ENCODE measurements at regions not wholly inside any gene's neighbourhood (a gene's known extent, or its start where the extent isn't known, plus 50 kb on each side); places are given as distances from the start of the nearest gene placed in this dataset.

DNA sequence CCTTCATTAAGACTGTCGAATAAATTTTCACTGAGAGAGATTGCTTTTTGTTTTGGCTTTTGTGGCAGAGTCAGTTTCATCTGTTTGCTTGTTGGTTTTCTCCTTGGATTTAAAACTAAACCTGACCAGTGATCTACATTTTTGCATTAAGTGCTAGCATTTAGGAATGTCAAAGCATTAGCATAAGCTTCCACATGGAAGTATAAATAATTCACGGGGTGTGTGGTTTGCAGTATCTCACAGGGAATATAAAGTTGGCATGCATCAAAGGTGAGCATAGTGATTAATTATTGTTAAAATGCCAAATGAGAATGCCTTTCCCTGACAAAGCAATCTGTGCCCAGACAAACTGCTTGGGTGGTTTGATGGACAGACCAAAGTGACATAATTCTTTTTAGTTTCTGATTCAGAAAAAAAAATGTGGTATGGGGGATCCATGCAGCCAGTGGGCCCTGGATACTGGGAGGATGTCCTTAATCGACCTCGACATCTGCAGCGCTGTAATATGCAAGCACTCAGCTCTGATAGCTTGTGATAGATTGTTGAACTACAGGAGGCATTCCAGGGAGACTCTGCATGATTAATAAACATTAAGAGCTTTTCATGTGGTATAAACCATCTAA is 339.3 kb upstream of the POM121L12 start:
- peak in 2 of 6 donors; percentile 49 to 63 for DNase-seq (ENCODE audit: low read depth in 4 of 6, low spot score in 6 of 6)
- no peaks in the 10 kb centered on the region for H3K27me3 ChIP-seq (ENCODE audit: control insufficient read depth, insufficient read depth, low read length)
- H3K4me3 ChIP-seq (ENCODE audit: low read depth, low read length), result no peak overlapping the region
- no peaks in the 10 kb centered on the region for H3K9me3 ChIP-seq (ENCODE audit: control insufficient read depth, insufficient read depth, low read length)
- H3K36me3 ChIP-seq (ENCODE audit: control insufficient read depth, insufficient read depth, low read length), result no peaks in the 10 kb centered on the region
- no peaks in the 10 kb centered on the region for H3K4me1 ChIP-seq (ENCODE audit: control insufficient read depth, insufficient read depth, low read length)
- no peak overlapping the region for H3K27ac ChIP-seq (ENCODE audit: low read depth, low read length)
- WGBS (ENCODE audit: insufficient coverage), result 33% methylated on average over 3 of the region's 5 CpGs

DNA sequence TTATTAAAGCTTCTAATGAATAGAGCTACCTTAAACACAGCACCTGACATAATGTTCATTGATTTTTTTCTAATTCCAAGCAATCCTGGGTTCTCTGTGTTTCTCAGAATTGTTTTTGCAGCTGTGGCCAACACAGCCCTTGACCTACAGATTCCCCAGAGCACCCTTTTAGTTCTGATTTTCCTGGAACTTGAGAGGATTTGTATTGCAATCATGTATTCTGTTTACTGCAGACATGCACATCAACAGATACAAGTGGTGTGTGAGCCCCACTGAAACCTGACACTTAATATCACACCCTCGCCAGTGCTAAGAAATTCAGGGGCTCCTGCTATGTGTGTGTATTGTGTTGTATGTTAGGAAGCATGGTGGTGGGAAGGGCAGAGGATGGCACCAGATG is 344.2 kb upstream of the POM121L12 start:
- peak in 1 of 6 donors; percentile 30 for DNase-seq (ENCODE audit: low read depth in 4 of 6, low spot score in 6 of 6)
- Histone ChIP-seq H3K27me3 (ENCODE audit: control insufficient read depth, insufficient read depth, low read length) (no peaks in the 10 kb centered on the region), H3K9me3 (ENCODE audit: control insufficient read depth, insufficient read depth, low read length) (no peaks in the 10 kb centered on the region), H3K36me3 (ENCODE audit: control insufficient read depth, insufficient read depth, low read length) (no peaks in the 10 kb centered on the region), H3K27ac (ENCODE audit: low read depth, low read length) (no peak overlapping the region), H3K4me1 (ENCODE audit: control insufficient read depth, insufficient read depth, low read length) (no peaks in the 10 kb centered on the region), H3K4me3 (ENCODE audit: low read depth, low read length) (no peak overlapping the region)
- no CpG with 5 or more reads among the region's 1 CpG for WGBS (ENCODE audit: insufficient coverage)

DNA sequence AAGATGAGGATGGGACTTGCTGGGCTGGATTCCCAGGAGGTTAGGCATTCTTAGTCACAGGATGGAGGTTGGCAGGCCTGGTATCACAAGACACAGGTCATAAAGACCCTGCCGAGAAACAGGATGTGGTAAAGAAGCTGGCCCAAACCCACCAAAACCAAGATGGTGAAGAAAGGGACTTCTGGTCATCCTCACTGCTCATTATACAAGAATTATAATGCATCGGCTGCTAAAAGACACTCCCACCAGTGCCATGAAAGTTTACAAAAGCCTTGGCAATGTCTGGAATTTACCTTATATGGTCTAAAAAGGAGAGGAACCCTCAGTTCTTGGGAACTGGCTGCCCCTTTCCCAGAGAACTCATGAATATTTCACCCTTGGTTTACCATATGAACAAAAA is 345.5 kb upstream of the POM121L12 start:
- DNase-seq (ENCODE audit: low read depth in 4 of 6, low spot score in 6 of 6), result no peak
- Histone ChIP-seq H3K4me3 (ENCODE audit: low read depth, low read length) (no peak overlapping the region), H3K4me1 (ENCODE audit: control insufficient read depth, insufficient read depth, low read length) (no peaks in the 10 kb centered on the region), H3K9me3 (ENCODE audit: control insufficient read depth, insufficient read depth, low read length) (no peaks in the 10 kb centered on the region), H3K27ac (ENCODE audit: low read depth, low read length) (no peak overlapping the region), H3K36me3 (ENCODE audit: control insufficient read depth, insufficient read depth, low read length) (no peaks in the 10 kb centered on the region), H3K27me3 (ENCODE audit: control insufficient read depth, insufficient read depth, low read length) (no peaks in the 10 kb centered on the region)
- no CpG with 5 or more reads among the region's 2 CpGs for WGBS (ENCODE audit: insufficient coverage)

DNA sequence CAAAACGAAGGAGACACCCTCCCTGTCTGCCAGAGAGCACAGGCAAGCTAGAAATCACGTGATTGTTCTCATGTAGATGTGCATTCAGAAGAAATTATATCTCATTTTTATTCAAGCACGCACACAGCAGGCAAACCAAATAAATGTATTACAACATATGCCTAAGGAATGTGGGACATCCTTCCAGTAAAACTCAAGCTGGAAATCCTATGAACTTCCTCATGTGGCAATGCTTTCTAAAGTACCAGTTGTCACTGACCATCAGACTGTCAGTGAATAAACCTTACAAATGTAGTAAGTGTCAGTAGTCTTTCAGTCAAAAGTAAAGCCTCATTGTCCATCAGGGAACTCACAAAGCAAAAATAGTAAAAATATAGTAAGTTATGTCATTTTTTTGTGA is 350.1 kb upstream of the POM121L12 start:
- Histone ChIP-seq H3K4me3 (ENCODE audit: low read depth, low read length) (no peak overlapping the region), H3K27ac (ENCODE audit: low read depth, low read length) (no peak overlapping the region), H3K9me3 (ENCODE audit: control insufficient read depth, insufficient read depth, low read length) (no peaks in the 10 kb centered on the region), H3K36me3 (ENCODE audit: control insufficient read depth, insufficient read depth, low read length) (no peaks in the 10 kb centered on the region), H3K4me1 (ENCODE audit: control insufficient read depth, insufficient read depth, low read length) (no peaks in the 10 kb centered on the region), H3K27me3 (ENCODE audit: control insufficient read depth, insufficient read depth, low read length) (no peaks in the 10 kb centered on the region)
- DNase-seq (ENCODE audit: low read depth in 4 of 6, low spot score in 6 of 6), result no peak
- no CpG with 5 or more reads among the region's 3 CpGs for WGBS (ENCODE audit: insufficient coverage)

DNA sequence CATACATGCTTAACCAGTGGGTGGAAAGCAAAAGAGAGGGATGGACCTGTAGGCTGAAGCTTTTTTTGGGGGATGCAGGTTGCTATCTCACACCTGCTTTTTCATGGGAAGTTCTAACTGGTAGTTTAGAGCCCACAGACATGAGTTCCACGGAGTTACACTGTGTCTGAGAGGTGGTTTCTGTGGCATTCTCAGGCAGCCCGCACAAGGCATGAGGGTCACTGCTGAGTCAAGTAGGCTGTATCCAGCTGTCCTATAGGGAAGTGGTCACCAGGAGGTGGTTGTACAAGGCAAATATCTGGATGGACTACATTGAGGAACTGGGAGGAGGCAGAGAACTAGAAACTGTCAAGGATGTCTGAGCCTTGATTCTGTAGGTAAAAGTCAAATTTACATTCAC is 351.0 kb upstream of the POM121L12 start:
- Histone ChIP-seq H3K27ac (ENCODE audit: low read depth, low read length) (no peak overlapping the region), H3K36me3 (ENCODE audit: control insufficient read depth, insufficient read depth, low read length) (no peaks in the 10 kb centered on the region), H3K4me3 (ENCODE audit: low read depth, low read length) (no peak overlapping the region), H3K4me1 (ENCODE audit: control insufficient read depth, insufficient read depth, low read length) (no peaks in the 10 kb centered on the region), H3K9me3 (ENCODE audit: control insufficient read depth, insufficient read depth, low read length) (no peaks in the 10 kb centered on the region), H3K27me3 (ENCODE audit: control insufficient read depth, insufficient read depth, low read length) (no peaks in the 10 kb centered on the region)
- no peak for DNase-seq (ENCODE audit: low read depth in 4 of 6, low spot score in 6 of 6)
- WGBS (ENCODE audit: insufficient coverage), result 79% methylated on average over 2 of the region's 2 CpGs

DNA sequence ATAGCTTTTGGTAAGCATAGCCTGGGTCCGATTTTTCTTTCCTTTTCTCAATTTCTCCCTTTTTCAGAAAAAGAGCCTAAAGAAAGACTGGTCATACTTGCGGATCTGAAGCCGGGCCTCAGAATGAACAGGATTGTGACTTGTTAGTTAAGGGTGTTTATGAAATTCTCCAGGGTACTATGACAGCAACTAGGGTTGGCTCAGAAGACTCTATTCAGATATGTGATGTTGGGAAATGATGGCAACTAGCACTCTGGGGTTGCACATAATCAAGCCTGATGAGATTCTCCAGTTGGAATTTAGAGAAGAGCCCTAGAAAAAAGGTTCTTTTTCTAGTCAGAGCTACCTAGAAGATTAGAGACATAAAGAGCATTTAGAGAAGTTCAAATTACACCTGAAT is 352.4 kb upstream of the POM121L12 start:
- Histone ChIP-seq H3K27me3 (ENCODE audit: control insufficient read depth, insufficient read depth, low read length) (no peaks in the 10 kb centered on the region), H3K4me3 (ENCODE audit: low read depth, low read length) (no peak overlapping the region), H3K4me1 (ENCODE audit: control insufficient read depth, insufficient read depth, low read length) (no peaks in the 10 kb centered on the region), H3K36me3 (ENCODE audit: control insufficient read depth, insufficient read depth, low read length) (no peaks in the 10 kb centered on the region), H3K9me3 (ENCODE audit: control insufficient read depth, insufficient read depth, low read length) (no peaks in the 10 kb centered on the region), H3K27ac (ENCODE audit: low read depth, low read length) (no peak overlapping the region)
- WGBS (ENCODE audit: insufficient coverage), result no CpG with 5 or more reads among the region's 3 CpGs
- no peak for DNase-seq (ENCODE audit: low read depth in 4 of 6, low spot score in 6 of 6)

DNA sequence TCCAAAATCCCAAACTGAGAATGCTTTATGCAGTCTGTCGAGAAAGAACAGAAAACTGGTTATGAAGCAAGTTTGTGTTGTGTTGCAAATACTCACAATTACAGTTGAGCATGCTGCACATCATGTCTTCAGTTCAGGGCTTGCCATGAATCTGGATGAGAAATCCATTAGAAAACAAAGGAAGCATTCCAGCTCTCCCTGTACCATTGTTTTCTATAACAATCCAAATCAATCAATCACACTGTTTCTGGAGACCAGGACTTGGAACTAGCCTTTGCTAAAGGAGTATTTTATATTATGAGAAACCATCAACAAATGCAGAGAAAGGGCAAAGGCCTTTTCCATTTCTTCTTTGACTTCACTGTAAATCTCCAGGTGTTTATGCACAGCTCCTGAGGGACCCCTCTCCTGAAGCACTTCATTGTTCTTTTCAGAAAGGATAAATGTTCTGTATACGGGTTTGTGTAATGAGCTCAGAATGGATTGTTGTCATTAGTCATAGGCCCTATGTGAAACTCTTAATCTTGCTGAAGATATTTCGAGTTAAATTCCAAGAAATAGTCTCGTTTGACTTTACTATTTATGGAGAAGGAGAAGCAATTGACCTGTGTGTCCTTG is 364.7 kb upstream of the POM121L12 start:
- H3K27ac ChIP-seq (ENCODE audit: low read depth, low read length), result no peak overlapping the region
- WGBS (ENCODE audit: insufficient coverage), result 31% methylated on average over 2 of the region's 4 CpGs

DNA sequence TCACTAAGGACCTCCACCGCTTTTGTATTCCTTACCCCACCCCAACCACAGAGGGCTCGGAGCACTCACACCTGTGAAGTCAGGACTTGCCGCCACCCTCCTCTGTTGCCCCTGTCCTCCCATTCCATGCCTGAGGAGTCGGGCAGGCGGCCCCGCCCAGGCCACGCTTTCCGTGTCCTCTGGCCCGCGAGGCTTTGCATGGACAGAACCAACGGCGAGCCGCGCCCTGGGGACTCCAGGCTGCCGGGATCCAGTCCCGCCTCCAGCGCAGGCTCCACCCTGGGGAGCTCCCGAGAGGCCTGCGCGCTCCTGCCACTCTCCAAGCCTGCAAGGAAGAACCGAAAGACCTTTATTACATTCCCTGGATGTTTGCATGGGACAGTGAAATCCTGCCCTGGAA is 366.4 kb upstream of the POM121L12 start:
- Histone ChIP-seq H3K4me3 (ENCODE audit: low read depth, low read length) (no peak overlapping the region), H3K36me3 (ENCODE audit: control insufficient read depth, insufficient read depth, low read length) (no peaks in the 10 kb centered on the region), H3K9me3 (ENCODE audit: control insufficient read depth, insufficient read depth, low read length) (no peaks in the 10 kb centered on the region), H3K27me3 (ENCODE audit: control insufficient read depth, insufficient read depth, low read length) (no peaks in the 10 kb centered on the region), H3K27ac (ENCODE audit: low read depth, low read length) (no peak overlapping the region), H3K4me1 (ENCODE audit: control insufficient read depth, insufficient read depth, low read length) (no peaks in the 10 kb centered on the region)
- WGBS (ENCODE audit: insufficient coverage), result 98% methylated on average over 21 of the region's 21 CpGs
- no peak for DNase-seq (ENCODE audit: low read depth in 4 of 6, low spot score in 6 of 6)

More for the DNA sequence above, 364.7 kb upstream of the POM121L12 start:
- Histone ChIP-seq H3K4me1 (ENCODE audit: control insufficient read depth, insufficient read depth, low read length) (no peaks in the 10 kb centered on the region), H3K9me3 (ENCODE audit: control insufficient read depth, insufficient read depth, low read length) (no peaks in the 10 kb centered on the region), H3K36me3 (ENCODE audit: control insufficient read depth, insufficient read depth, low read length) (no peaks in the 10 kb centered on the region), H3K27me3 (ENCODE audit: control insufficient read depth, insufficient read depth, low read length) (no peaks in the 10 kb centered on the region), H3K4me3 (ENCODE audit: low read depth, low read length) (no peak overlapping the region)
- DNase-seq (ENCODE audit: low read depth in 4 of 6, low spot score in 6 of 6), result peak in 1 of 6 donors; percentile 36

DNA sequence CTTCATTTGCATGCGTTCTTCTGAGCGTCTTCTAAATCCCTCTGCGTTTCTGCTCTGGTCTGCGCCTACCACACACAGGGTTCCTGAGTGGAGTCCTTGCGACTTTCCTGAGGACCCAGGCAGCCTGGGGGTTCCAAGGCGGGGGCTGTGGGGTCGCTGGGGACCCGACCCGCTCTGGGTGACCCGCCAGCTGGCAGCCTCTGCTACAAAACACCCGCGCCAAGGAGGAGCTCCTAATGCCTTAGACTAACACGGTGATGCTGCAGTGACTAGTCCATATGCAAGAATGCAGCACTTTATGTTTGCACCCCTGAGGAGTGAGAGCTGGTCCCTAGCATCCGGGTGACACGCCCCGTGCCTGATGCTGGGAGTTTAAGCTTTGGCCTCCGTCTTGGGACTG is 367.0 kb upstream of the POM121L12 start:
- no peaks in the 10 kb centered on the region for H3K36me3 ChIP-seq (ENCODE audit: control insufficient read depth, insufficient read depth, low read length)
- H3K4me1 ChIP-seq (ENCODE audit: control insufficient read depth, insufficient read depth, low read length), result no peaks in the 10 kb centered on the region
- no peak for DNase-seq (ENCODE audit: low read depth in 4 of 6, low spot score in 6 of 6)
- H3K4me3 ChIP-seq (ENCODE audit: low read depth, low read length), result no peak overlapping the region
- WGBS (ENCODE audit: insufficient coverage), result 99% methylated on average over 16 of the region's 17 CpGs
- no peak overlapping the region for H3K27ac ChIP-seq (ENCODE audit: low read depth, low read length)
- no peaks in the 10 kb centered on the region for H3K9me3 ChIP-seq (ENCODE audit: control insufficient read depth, insufficient read depth, low read length)
- H3K27me3 ChIP-seq (ENCODE audit: control insufficient read depth, insufficient read depth, low read length), result no peaks in the 10 kb centered on the region

DNA sequence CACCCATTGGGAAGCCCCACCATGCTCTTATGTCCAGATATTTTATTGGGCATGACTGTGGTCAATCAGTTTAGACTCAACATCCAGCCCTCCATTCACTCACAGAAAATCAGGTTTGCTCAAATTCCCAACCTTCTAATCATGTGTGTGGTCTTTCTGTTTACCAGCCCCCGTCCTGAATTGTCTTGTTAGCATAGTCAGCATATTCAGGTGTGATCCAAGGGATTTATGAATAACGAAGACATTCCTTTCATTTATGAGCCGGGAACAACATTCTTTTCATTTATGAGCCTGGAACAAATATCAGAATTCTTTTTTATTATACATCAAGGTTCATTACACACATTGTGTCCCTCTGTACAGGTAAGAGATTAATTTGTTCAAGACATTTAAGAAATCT is 376.3 kb upstream of the POM121L12 start:
- no CpG with 5 or more reads among the region's 3 CpGs for WGBS (ENCODE audit: insufficient coverage)
- no peaks in the 10 kb centered on the region for H3K27me3 ChIP-seq (ENCODE audit: control insufficient read depth, insufficient read depth, low read length)
- no peak for DNase-seq (ENCODE audit: low read depth in 4 of 6, low spot score in 6 of 6)
- H3K4me3 ChIP-seq (ENCODE audit: low read depth, low read length), result no peak overlapping the region
- H3K36me3 ChIP-seq (ENCODE audit: control insufficient read depth, insufficient read depth, low read length), result no peaks in the 10 kb centered on the region
- H3K27ac ChIP-seq (ENCODE audit: low read depth, low read length), result no peak overlapping the region
- no peaks in the 10 kb centered on the region for H3K4me1 ChIP-seq (ENCODE audit: control insufficient read depth, insufficient read depth, low read length)
- no peaks in the 10 kb centered on the region for H3K9me3 ChIP-seq (ENCODE audit: control insufficient read depth, insufficient read depth, low read length)

All from spinal cord (tissue), 9 donors.